ENCODE measurements at regions not wholly inside any gene's neighbourhood (a gene's known extent, or its start where the extent isn't known, plus 50 kb on each side); places are given as distances from the start of the nearest gene placed in this dataset.

- TF ChIP-seq CTCF (IDR thresholded peaks at IDR 0.05; ENCODE audit: low read depth, low read length) = no peak
- no peak for TF ChIP-seq EZH2phosphoT487 (IDR thresholded peaks at IDR 0.05; ENCODE audit: low read depth)
Measured at GRCh38 chr13:90654970-90655369, 692.5 kb upstream of the MIR17HG start.

All from OCI-LY3 (cell line).